Transverse colon (tissue), 4 donors: ENCODE measurements at regions not wholly inside any gene's neighbourhood (a gene's known extent, or its start where the extent isn't known, plus 50 kb on each side); places are given as distances from the start of the nearest gene placed in this dataset.

Experiments used
- CTCF ChIP-seq, 5 experiments: fragments of 200-600 bp in 3 of 5; fragments of 450-650 bp in 2 of 5; sonication (generic) in 3 of 5; IDR thresholded peaks; 1 replicate in 2 of 5; 2 replicates in 3 of 5; pipeline ENCODE4 v1.5.1; 2016 to 2017; ENCODE audit warnings: antibody characterized with exemption in 5 of 5, inconsistent platforms in 3 of 5, mild to moderate bottlenecking in 2 of 5, moderate library complexity in 1 of 5
- EP300 ChIP-seq: sonication (generic); formaldehyde crosslinking; IDR thresholded peaks from one replicate; pipeline ENCODE4 v1.6.1; 2017; ENCODE audit warnings: antibody characterized with exemption, low read depth
- POLR2A ChIP-seq: fragments of 450-650 bp; IDR thresholded peaks from one replicate; pipeline ENCODE4 v1.6.1; 2016; ENCODE audit warnings: antibody characterized with exemption, mild to moderate bottlenecking, moderate library complexity
- POLR2AphosphoS5 ChIP-seq, 3 donors: sonication (generic); formaldehyde crosslinking; IDR thresholded peaks; one replicate each; pipeline ENCODE4 v1.6.1; 2016; ENCODE audit warnings: antibody characterized with exemption in 3 of 3

- TF ChIP-seq POLR2A, result no peak
- TF ChIP-seq CTCF (IDR thresholded peaks at IDR 0.05), result no peak
- no peak for TF ChIP-seq EP300
- TF ChIP-seq POLR2AphosphoS5 (IDR thresholded peaks at IDR 0.05), result no peak
Observed at GRCh38 chr12:59096246-59096645, 175.9 kb upstream of the LRIG3 start.
